Islet precursor cell (in vitro differentiated cells): ENCODE measurements at regions not wholly inside any gene's neighbourhood (a gene's known extent, or its start where the extent isn't known, plus 50 kb on each side); places are given as distances from the start of the nearest gene placed in this dataset.

Experiments used
- DNase-seq: peaks from one replicate; pipeline ENCODE4 v3.0.0-alpha.2; 2018

- DNase-seq: no peak
Observed at GRCh38 chr1:82220754-82221153, 420.0 kb downstream of the ADGRL2 start.

GRCh38 chr1:82219841-82220240 lies 419.1 kb downstream of the ADGRL2 start:
- no peak for DNase-seq

- no peak for DNase-seq
Observed at GRCh38 chr1:82218846-82219245, 418.1 kb downstream of the ADGRL2 start.

- no peak for DNase-seq
Observed at GRCh38 chr1:82215853-82216175, 415.1 kb downstream of the ADGRL2 start.

GRCh38 chr1:82215056-82215852 lies 414.5 kb downstream of the ADGRL2 start:
- DNase-seq: no peak

- DNase-seq: no peak
Observed at GRCh38 chr1:82214606-82215005, 413.9 kb downstream of the ADGRL2 start.

GRCh38 chr1:82197606-82198005 lies 396.9 kb downstream of the ADGRL2 start:
- no peak for DNase-seq

- no peak for DNase-seq
Observed at GRCh38 chr1:82195245-82195644, 394.5 kb downstream of the ADGRL2 start.

GRCh38 chr1:82185084-82185483 lies 384.4 kb downstream of the ADGRL2 start:
- no peak for DNase-seq

GRCh38 chr1:82181846-82182245 lies 381.1 kb downstream of the ADGRL2 start:
- no peak for DNase-seq

GRCh38 chr1:82179131-82179530 lies 378.4 kb downstream of the ADGRL2 start:
- DNase-seq: no peak

GRCh38 chr1:82177192-82177591 lies 376.5 kb downstream of the ADGRL2 start:
- no peak for DNase-seq

- no peak for DNase-seq
Observed at GRCh38 chr1:82171955-82172354, 371.2 kb downstream of the ADGRL2 start.

- no peak for DNase-seq
Observed at GRCh38 chr1:82168482-82168881, 367.7 kb downstream of the ADGRL2 start.

- DNase-seq: no peak
Observed at GRCh38 chr1:82165304-82165703, 364.6 kb downstream of the ADGRL2 start.

- no peak for DNase-seq
Observed at GRCh38 chr1:82162486-82163420, 362.0 kb downstream of the ADGRL2 start.

GRCh38 chr1:82161700-82162141 lies 361.0 kb downstream of the ADGRL2 start:
- no peak for DNase-seq

- DNase-seq: no peak
Observed at GRCh38 chr1:82160903-82161302, 360.2 kb downstream of the ADGRL2 start.

- no peak for DNase-seq
Observed at GRCh38 chr1:82160036-82160435, 359.3 kb downstream of the ADGRL2 start.

- no peak for DNase-seq
Observed at GRCh38 chr1:82158981-82159380, 358.2 kb downstream of the ADGRL2 start.

- DNase-seq: no peak
Observed at GRCh38 chr1:82154219-82154970, 353.7 kb downstream of the ADGRL2 start.

GRCh38 chr1:82153752-82154151 lies 353.0 kb downstream of the ADGRL2 start:
- DNase-seq: no peak

GRCh38 chr1:82153272-82153629 lies 352.5 kb downstream of the ADGRL2 start:
- no peak for DNase-seq
